Renal cortical epithelial cell (primary cell): ENCODE measurements at regions not wholly inside any gene's neighbourhood (a gene's known extent, or its start where the extent isn't known, plus 50 kb on each side); places are given as distances from the start of the nearest gene placed in this dataset.
"Not testable (repeated sequence)": the region's sequence is repeated elsewhere in the genome, so short reads cannot be mapped to it uniquely, and the experiment has no call there.

Experiments used
- DNase-seq: peaks from one replicate; pipeline ENCODE4 v3.0.0-alpha.2; 2011; ENCODE audit warnings: low read depth

- no peak for DNase-seq
These were observed 381.1 kb downstream of the TFEC start for GRCh38 chr7:115649429-115649828.

DNA sequence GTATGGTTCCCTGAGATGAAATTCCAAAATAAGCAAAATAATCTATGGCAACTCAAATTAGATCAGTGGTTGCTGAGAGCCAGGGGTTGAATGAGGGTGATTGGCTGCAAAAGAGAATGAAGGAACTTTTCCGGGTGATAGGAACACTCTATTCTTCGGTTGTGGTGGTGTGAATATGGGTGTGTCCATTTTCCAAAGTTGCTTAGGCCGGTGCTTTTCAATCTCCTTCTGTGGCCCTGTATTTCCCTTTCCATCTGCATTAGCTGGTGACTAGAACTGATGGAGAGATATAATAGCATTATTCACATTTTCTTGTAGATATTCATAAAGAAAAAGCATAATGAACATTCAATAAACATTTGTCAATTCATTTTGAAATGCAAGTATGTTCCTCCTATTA, 382.9 kb downstream of the TFEC start:
- DNase-seq, result no peak

- no peak for DNase-seq
These were observed 388.4 kb downstream of the TFEC start for GRCh38 chr7:115642194-115642593.

DNA sequence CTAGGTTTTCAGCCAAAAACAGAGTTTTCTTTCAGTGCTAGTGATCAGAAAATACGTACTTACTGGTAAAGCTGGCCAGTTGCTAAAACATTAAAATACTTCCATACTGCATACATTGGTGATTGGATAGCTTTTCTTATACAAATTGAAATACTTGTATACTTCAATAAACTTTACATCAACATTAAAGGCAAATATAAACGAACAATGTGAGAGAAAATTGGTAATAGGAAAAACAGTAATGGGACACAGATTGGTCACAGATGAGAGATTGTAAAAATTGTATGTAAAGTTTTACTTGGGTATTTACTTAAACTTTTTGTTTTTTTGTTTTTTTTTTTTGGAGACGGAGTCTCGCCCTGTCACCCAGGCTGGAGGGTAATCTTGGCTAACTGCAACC, 391.7 kb downstream of the TFEC start:
- DNase-seq, result no peak

GRCh38 chr7:115637128-115637527, 393.4 kb downstream of the TFEC start:
- no peak for DNase-seq

- no peak for DNase-seq
These were observed 394.7 kb downstream of the TFEC start for GRCh38 chr7:115635876-115636275.

- no peak for DNase-seq
These were observed 395.2 kb downstream of the TFEC start for GRCh38 chr7:115635376-115635775.

GRCh38 chr7:115634633-115635032, 395.9 kb downstream of the TFEC start:
- no peak for DNase-seq

- DNase-seq, result no peak
These were observed 397.9 kb downstream of the TFEC start for GRCh38 chr7:115632636-115633035.

GRCh38 chr7:115631782-115632181, 398.8 kb downstream of the TFEC start:
- no peak for DNase-seq

DNA sequence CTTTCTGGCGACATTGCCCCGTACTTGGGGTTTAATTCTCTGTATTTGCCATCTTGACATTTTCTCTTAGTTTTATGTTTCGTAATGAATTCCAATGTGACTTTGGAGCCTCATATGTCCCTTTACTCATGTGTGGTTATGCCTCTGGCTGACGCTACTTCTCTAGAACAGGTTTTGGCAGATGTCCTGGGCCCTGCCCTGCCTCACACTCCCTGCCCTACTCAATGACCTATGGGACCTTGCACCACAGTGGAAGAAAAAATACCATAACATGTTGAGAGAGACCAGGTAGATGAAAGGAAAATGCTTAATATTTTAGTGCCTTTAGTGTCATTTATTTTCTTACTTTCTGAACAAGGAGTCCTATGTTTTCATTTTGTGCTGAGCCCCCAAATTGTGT, 400.5 kb downstream of the TFEC start:
- DNase-seq, result no peak

GRCh38 chr7:115618676-115619075, 411.9 kb downstream of the TFEC start:
- DNase-seq, result no peak

- peak; percentile 15 for DNase-seq
These were observed 416.7 kb downstream of the TFEC start for GRCh38 chr7:115613836-115614235.

- no peak for DNase-seq
These were observed 427.1 kb downstream of the TFEC start for GRCh38 chr7:115603416-115603815.

- DNase-seq, result no peak
These were observed 430.4 kb downstream of the TFEC start for GRCh38 chr7:115600207-115600606.

DNA sequence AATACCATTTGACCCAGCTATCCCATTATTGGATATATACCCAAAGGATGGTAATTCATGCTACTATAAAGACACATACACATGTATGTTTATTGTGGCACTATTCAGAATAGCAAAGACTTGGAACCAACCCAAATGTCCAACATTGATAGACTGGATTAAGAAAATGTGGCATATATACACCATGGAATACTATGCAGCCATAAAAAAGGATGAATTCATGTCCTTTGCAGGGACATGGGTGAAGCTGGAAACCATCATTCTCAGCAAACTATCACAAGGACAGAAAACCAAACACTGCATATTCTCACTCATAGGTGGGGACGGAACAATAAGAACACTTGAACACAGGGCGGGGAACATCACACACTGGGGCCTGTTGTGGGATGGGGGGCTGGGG, 431.4 kb downstream of the TFEC start:
- not testable (repeated sequence) for DNase-seq

GRCh38 chr7:115597220-115597619, 433.3 kb downstream of the TFEC start:
- not testable (repeated sequence) for DNase-seq

- no peak for DNase-seq
These were observed 437.5 kb downstream of the TFEC start for GRCh38 chr7:115593111-115593510.

GRCh38 chr7:115585015-115585718, 445.4 kb downstream of the TFEC start:
- DNase-seq, result peak; percentile 65

GRCh38 chr7:115582956-115583355, 447.6 kb downstream of the TFEC start:
- DNase-seq, result no peak

DNA sequence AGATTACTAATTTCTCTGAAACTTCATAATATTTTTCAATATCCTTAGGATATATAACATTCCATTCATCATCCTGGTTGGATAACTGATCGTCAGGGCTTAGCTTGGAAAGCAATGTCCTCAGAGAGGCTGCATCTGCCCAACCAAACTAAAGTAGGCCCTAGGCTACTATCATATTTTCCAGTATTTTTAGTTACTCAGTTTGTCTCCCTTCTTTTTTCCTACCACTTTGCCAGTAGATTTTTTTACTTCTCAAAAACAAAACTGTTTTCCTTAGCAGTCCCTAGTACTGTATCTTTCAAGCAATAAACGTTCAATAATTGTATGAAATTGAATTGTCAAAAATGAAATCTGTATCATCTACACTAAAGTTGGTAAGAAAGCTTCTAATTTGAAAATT, 452.0 kb downstream of the TFEC start:
- no peak for DNase-seq

- DNase-seq, result no peak
These were observed 455.8 kb downstream of the TFEC start for GRCh38 chr7:115574681-115575291.

DNA sequence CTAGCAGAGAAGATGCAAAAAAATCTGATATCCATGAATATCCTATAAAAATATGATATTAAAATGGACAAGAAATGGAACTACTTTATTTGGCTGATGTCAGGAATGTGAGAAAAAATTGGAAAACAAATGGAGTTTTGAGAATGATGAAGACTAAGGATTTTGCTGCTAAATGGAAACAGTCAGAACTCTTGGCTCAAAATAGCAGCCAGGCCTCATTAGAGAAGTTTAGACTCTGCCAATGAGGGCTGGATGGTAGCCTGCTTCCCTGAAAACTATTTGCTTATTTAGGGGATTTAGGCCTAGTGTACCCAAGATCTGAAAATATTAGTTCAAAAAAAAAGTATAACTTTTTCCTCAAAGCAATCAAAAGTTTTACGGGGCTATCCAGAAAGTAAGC, 458.5 kb downstream of the TFEC start:
- DNase-seq, result no peak
